A549 (cell line): ENCODE measurements at regions not wholly inside any gene's neighbourhood (a gene's known extent, or its start where the extent isn't known, plus 50 kb on each side); places are given as distances from the start of the nearest gene placed in this dataset.
A peak's percentile ranks its signal among the peaks of the same experiment; 100 is the strongest.

Source experiments
- ATAC-seq, 2 experiments: fragments of 200-7000 bp in 1 of 2; fragments of >200 bp in 1 of 2; cut with Nextera tagmentation in 1 of 2; cut with Tn5 transposase in 1 of 2; 3 replicates each; pipeline versions ENCODE4 v1.8.0 to v1.9.1; 2018 to 2020; ENCODE audit warnings: mild to moderate bottlenecking in 1 of 2, moderate library complexity in 1 of 2
- CTCF ChIA-PET: fragments of 300-600 bp; sonication (Branson Sonifier 250); formaldehyde crosslinking; extraction: SDS; loops from one replicate; lab custom pipeline; 2021; ENCODE audit warnings: antibody characterized with exemption, inconsistent platforms; lab: Yijun Ruan, JAX
- POLR2A ChIA-PET: fragments of 350-600 bp; formaldehyde crosslinking; extraction: SDS; loops from one replicate; lab custom pipeline; 2021; ENCODE audit warnings: antibody characterized with exemption, inconsistent platforms; lab: Yijun Ruan, JAX
- DNase-seq, 2 experiments: peaks; one replicate each; pipeline versions ENCODE4 v3.0.0 to v3.0.0-alpha.2; 2011 to 2016; ENCODE audit warnings: low read depth in 1 of 2, low spot score in 1 of 2
- FAIRE-seq: peaks from 2 replicates; lab custom pipeline; 2011; peaks lifted over from hg19 to GRCh38; lab: Jason Lieb, UNC
- H3K27ac ChIP-seq, 2 experiments: fragments of >200 bp; sonication (Bioruptor Twin); formaldehyde crosslinking; 3 replicates each; pipeline ENCODE4 v1.5.1; 2016 to 2017
- H3K4me1 ChIP-seq: fragments of >200 bp; sonication (Bioruptor Twin); formaldehyde crosslinking; 3 replicates; pipeline ENCODE4 v1.6.1; 2016
- H3K4me2 ChIP-seq: fragments of >200 bp; sonication (Bioruptor Twin); formaldehyde crosslinking; 3 replicates; pipeline ENCODE4 v1.6.1; 2016
- H3K4me3 ChIP-seq: fragments of >200 bp; sonication (Bioruptor Twin); formaldehyde crosslinking; 3 replicates; pipeline ENCODE4 v1.5.1; 2016
- H3K9me3 ChIP-seq: fragments of >200 bp; sonication (Bioruptor Twin); formaldehyde crosslinking; 3 replicates; pipeline ENCODE4 v1.6.1; 2016
- E2F6 ChIP-seq: IDR thresholded peaks from 2 replicates; pipeline ENCODE4 v1.6.1; 2012; ENCODE audit warnings: low read depth, borderline replicate concordance
- EHF ChIP-seq: fragments of 250-450 bp; sonication (Bioruptor Pico); IDR thresholded peaks from 2 replicates; pipeline ENCODE4 v1.5.0; 2020; ENCODE audit warnings: mild to moderate bottlenecking
- ELK1 ChIP-seq: fragments of 150-350 bp; IDR thresholded peaks from 2 replicates; pipeline ENCODE4 v1.6.1; 2014; ENCODE audit warnings: low read depth, mild to moderate bottlenecking, low read length
- EP300 ChIP-seq, 2 experiments: fragments of >200 bp; sonication (Bioruptor Twin); formaldehyde crosslinking; IDR thresholded peaks; 2 replicates in 1 of 2; 3 replicates in 1 of 2; pipeline ENCODE4 v1.6.1; 2016 to 2017
- ESRRA ChIP-seq: fragments of 150-350 bp; IDR thresholded peaks from 2 replicates; pipeline ENCODE4 v1.6.1; 2014; ENCODE audit warnings: mild to moderate bottlenecking, low read length, borderline replicate concordance
- FOSB ChIP-seq: fragments of 250-450 bp; sonication (Bioruptor Pico); IDR thresholded peaks from 2 replicates; pipeline ENCODE4 v1.5.0; 2020; ENCODE audit warnings: mild to moderate bottlenecking, moderate library complexity
- FOXS1 ChIP-seq: fragments of 250-450 bp; sonication (Bioruptor Pico); IDR thresholded peaks from 2 replicates; pipeline ENCODE4 v1.5.0; 2020; ENCODE audit warnings: mild to moderate bottlenecking, moderate library complexity
- GATA3 ChIP-seq: IDR thresholded peaks from 2 replicates; pipeline ENCODE4 v1.6.1; 2012; ENCODE audit warnings: borderline replicate concordance
- HDAC2 ChIP-seq: fragments of 200-600 bp; sonication (generic); IDR thresholded peaks from 2 replicates; pipeline ENCODE4 v1.6.1; 2016
- HEYL ChIP-seq: fragments of 250-450 bp; sonication (Bioruptor Pico); IDR thresholded peaks from 2 replicates; pipeline ENCODE4 v1.8.0; 2021; ENCODE audit warnings: mild to moderate bottlenecking, moderate library complexity
- HOXA7 ChIP-seq: fragments of 250-450 bp; sonication (Bioruptor Pico); IDR thresholded peaks from 2 replicates; pipeline ENCODE4 v1.5.0; 2020; ENCODE audit warnings: mild to moderate bottlenecking, moderate library complexity
- HOXB13 ChIP-seq: fragments of 250-450 bp; sonication (Bioruptor Pico); IDR thresholded peaks from 2 replicates; pipeline ENCODE4 v1.5.0; 2020; ENCODE audit warnings: low read depth, mild to moderate bottlenecking, moderate library complexity
- MAFK ChIP-seq: fragments of 450-650 bp; IDR thresholded peaks from 2 replicates; pipeline ENCODE4 v1.6.1; 2014; ENCODE audit not compliant: partially characterized antibody
- MAX ChIP-seq: IDR thresholded peaks from 2 replicates; pipeline ENCODE4 v1.6.1; 2012
- MAZ ChIP-seq: fragments of 150-350 bp; IDR thresholded peaks from 2 replicates; pipeline ENCODE4 v1.6.1; 2014; ENCODE audit warnings: antibody characterized with exemption, low read depth, low read length, borderline replicate concordance
- PBX3 ChIP-seq: IDR thresholded peaks from 2 replicates; pipeline ENCODE4 v1.6.1; 2012
- PHF8 ChIP-seq: fragments of 200-600 bp; sonication (generic); IDR thresholded peaks from 2 replicates; pipeline ENCODE4 v1.6.1; 2016; ENCODE audit warnings: low read depth, mild to moderate bottlenecking, antibody characterized with exemption, moderate library complexity, borderline replicate concordance
- POLR2AphosphoS2 ChIP-seq: conservative IDR thresholded peaks from 2 replicates; pipeline ENCODE4 v1.6.1; 2012; ENCODE audit warnings: low read length, improper control_type of control experiment, inconsistent platforms
- RCOR1 ChIP-seq: fragments of 150-350 bp; IDR thresholded peaks from 2 replicates; pipeline ENCODE4 v1.6.1; 2014; ENCODE audit warnings: antibody characterized with exemption, low read length, low read depth
- REST ChIP-seq: fragments of 200-600 bp; sonication (generic); IDR thresholded peaks from 2 replicates; pipeline ENCODE4 v1.6.1; 2016; ENCODE audit warnings: antibody characterized with exemption, mild to moderate bottlenecking, moderate library complexity
- SMC3 ChIP-seq: fragments of >200 bp; sonication (Bioruptor Twin); formaldehyde crosslinking; IDR thresholded peaks from 3 replicates; pipeline ENCODE4 v1.6.1; 2018; ENCODE audit warnings: inconsistent platforms
- TP53 ChIP-seq: fragments of 250-450 bp; sonication (Bioruptor Pico); IDR thresholded peaks from 2 replicates; pipeline ENCODE4 v1.5.0; 2021; ENCODE audit warnings: mild to moderate bottlenecking, moderate library complexity
- ZNF302 ChIP-seq: fragments of 250-450 bp; sonication (Bioruptor Pico); IDR thresholded peaks from 2 replicates; pipeline ENCODE4 v1.9.0; 2021; ENCODE audit warnings: inconsistent platforms, mild to moderate bottlenecking, moderate library complexity
- ZSCAN20 ChIP-seq: fragments of 250-450 bp; sonication (Bioruptor Pico); IDR thresholded peaks from 2 replicates; pipeline ENCODE4 v1.8.0; 2022; ENCODE audit warnings: mild to moderate bottlenecking, moderate library complexity
- WGBS: methylation state at CpG from one replicate; pipeline ENCODE4 v1.1.6; 2017; ENCODE audit errors: missing lambda C conversion rate; 5-methylcytosine and 5-hydroxymethylcytosine counted together

- no peak for ATAC-seq
- ChIA-PET CTCF (interaction anchor here (1.1 kb wide), 1 partner anchor 10 kb away, joined by 3 read pairs; no protein-coding TSS in a partner anchor), POLR2A (no interaction called here)
- Histone ChIP-seq H3K4me1 (no peaks in the 10 kb centered on the region), H3K9me3 (no peaks in the 10 kb centered on the region), H3K4me3 (no peak overlapping the region), H3K4me2 (no peak overlapping the region), H3K27ac (no peak overlapping the region)
- DNase-seq = peak in 1 of 2 experiments; percentile 28
- no peak for FAIRE-seq
- 0% methylated on average over 2 of the region's 2 CpGs for WGBS
- TF ChIP-seq EHF (CRISPR knock-in tag) (no peak), E2F6 (no peak)
Observed at GRCh38 chr11:15903246-15903645, 453.1 kb downstream of the SOX6 start.

- POLR2A ChIA-PET = no interaction called here
- FAIRE-seq (no peak), DNase-seq (no peak), ATAC-seq (no peak)
- TF ChIP-seq FOSB (CRISPR knock-in tag) = no peak
- no peak for TF ChIP-seq FOXS1
- TF ChIP-seq RCOR1 = no peak
- no peak for TF ChIP-seq REST
- no peak for TF ChIP-seq HOXB13 (CRISPR knock-in tag)
- TF ChIP-seq PHF8 = no peak
- no peak for TF ChIP-seq ZNF302 (CRISPR knock-in tag)
- TF ChIP-seq MAFK = no peak
- TF ChIP-seq ESRRA = no peak
- no peak for TF ChIP-seq MAZ
- TF ChIP-seq ZSCAN20 = no peak
- no peak for TF ChIP-seq SMC3
- Histone ChIP-seq H3K4me2 (no peak overlapping the region), H3K4me3 (no peak overlapping the region), H3K4me1 (no peaks in the 10 kb centered on the region), H3K9me3 (no peaks in the 10 kb centered on the region), H3K27ac (no peak overlapping the region)
- 82% methylated on average over 16 of the region's 21 CpGs for WGBS
- CTCF ChIA-PET = interaction anchor here (1.1 kb wide), 1 partner anchor 17 kb away, joined by 4 read pairs; no protein-coding TSS in a partner anchor
Observed at GRCh38 chr11:15905366-15906104, 450.8 kb downstream of the SOX6 start.

- FAIRE-seq = no peak
- whole genome bisulfite sequencing = 77% methylated on average over 15 of the region's 15 CpGs
- CTCF ChIA-PET = interaction anchor here (0.6 to 1.1 kb wide), 2 partner anchors 16 to 87 kb away, joined by 3 to 4 read pairs; no protein-coding TSS in a partner anchor
Observed at GRCh38 chr11:15906481-15907035, 449.8 kb downstream of the SOX6 start.

More at GRCh38 chr11:15906481-15907035, 449.8 kb downstream of the SOX6 start:
- no peak overlapping the region for H3K4me2 ChIP-seq
- DNase-seq (no peak), ATAC-seq (no peak)
- no peak overlapping the region for H3K27ac ChIP-seq
- POLR2A ChIA-PET = no interaction called here
- no peaks in the 10 kb centered on the region for H3K4me1 ChIP-seq
- no peak overlapping the region for H3K4me3 ChIP-seq
- H3K9me3 ChIP-seq = no peaks in the 10 kb centered on the region
- no peak for TF ChIP-seq HOXA7 (CRISPR knock-in tag)
- no peak for TF ChIP-seq TP53
- TF ChIP-seq FOSB (CRISPR knock-in tag) = no peak
- TF ChIP-seq EP300 (IDR thresholded peaks at IDR 0.05) = no peak
- TF ChIP-seq MAX = no peak
- no peak for TF ChIP-seq PBX3
- no peak for TF ChIP-seq HDAC2
- TF ChIP-seq ELK1 = no peak
- TF ChIP-seq GATA3 = no peak
- TF ChIP-seq POLR2AphosphoS2 = no peak
- no peak for TF ChIP-seq HEYL (CRISPR knock-in tag)
